PC-3 (cell line): ENCODE measurements at regions not wholly inside any gene's neighbourhood (a gene's known extent, or its start where the extent isn't known, plus 50 kb on each side); places are given as distances from the start of the nearest gene placed in this dataset.

Experiments
- ATAC-seq: fragments of 200-7000 bp; cut with Tn5 transposase; 2 replicates; pipeline ENCODE4 v1.9.1; 2020; ENCODE audit warnings: mild to moderate bottlenecking, moderate library complexity
- BruUV-seq: library from RNA; stranded (reverse); fragments of 400-500 nt; replicated peaks from 2 replicates; lab custom pipeline; 2021; lab: Mats Ljungman, UMichigan
- CTCF ChIA-PET: fragments of 300-600 bp; sonication (Branson Sonifier 250); formaldehyde crosslinking; loops from one replicate; lab custom pipeline; 2022; ENCODE audit warnings: antibody characterized with exemption; lab: Charles Lee
- POLR2A ChIA-PET: fragments of 300-600 bp; sonication (Branson Sonifier 250); formaldehyde crosslinking; loops from one replicate; lab custom pipeline; 2022; ENCODE audit warnings: antibody characterized with exemption; ENCODE audit not compliant: unreplicated experiment; lab: Charles Lee
- DNase-seq: peaks from one replicate; pipeline ENCODE4 v3.0.0-alpha.2; 2015
- H2AFZ ChIP-seq: fragments of 300-600 bp; sonication (generic); 2 replicates; pipeline ENCODE4 v1.6.0; 2016; ENCODE audit warnings: antibody characterized with exemption, low read length
- H3F3A ChIP-seq: fragments of 300-600 bp; sonication (generic); one replicate; pipeline ENCODE4 v1.6.0; 2017; ENCODE audit warnings: antibody characterized with exemption, low read length, control low read depth, mild to moderate bottlenecking; ENCODE audit not compliant: unreplicated experiment
- H3K27ac ChIP-seq: fragments of 300-600 bp; sonication (generic); 2 replicates; pipeline ENCODE4 v1.5.1; 2016; ENCODE audit warnings: mild to moderate bottlenecking, low read length
- H3K27me3 ChIP-seq: fragments of 300-600 bp; sonication (generic); 2 replicates; pipeline ENCODE4 v1.6.1; 2016; ENCODE audit warnings: low read length, mixed read lengths
- H3K36me3 ChIP-seq: fragments of 300-600 bp; sonication (generic); 2 replicates; pipeline ENCODE4 v1.6.1; 2016; ENCODE audit warnings: low read depth, mixed run types, low read length, mixed read lengths
- H3K4me1 ChIP-seq: fragments of 300-600 bp; sonication (generic); 2 replicates; pipeline ENCODE4 v1.5.1; 2016; ENCODE audit warnings: low read length; ENCODE audit not compliant: insufficient read depth
- H3K4me2 ChIP-seq: fragments of 300-600 bp; sonication (generic); 2 replicates; pipeline ENCODE4 v1.6.0; 2016; ENCODE audit warnings: low read length
- H3K4me3 ChIP-seq: fragments of 300-600 bp; sonication (generic); 2 replicates; pipeline ENCODE4 v1.5.1; 2016; ENCODE audit warnings: mild to moderate bottlenecking, low read length, mixed read lengths
- H3K79me2 ChIP-seq: fragments of 300-600 bp; sonication (generic); 2 replicates; pipeline ENCODE4 v1.6.1; 2017; ENCODE audit warnings: low read length, mixed read lengths
- H3K9ac ChIP-seq: fragments of 300-600 bp; sonication (generic); 2 replicates; pipeline ENCODE4 v1.6.0; 2016; ENCODE audit warnings: mild to moderate bottlenecking, low read length
- H3K9me2 ChIP-seq: fragments of 300-600 bp; sonication (generic); replicated peaks from 2 replicates; pipeline ENCODE4 v1.6.1; 2016; ENCODE audit warnings: mixed run types, low read length, mixed read lengths
- H3K9me3 ChIP-seq: fragments of 300-600 bp; sonication (generic); 2 replicates; pipeline ENCODE4 v1.6.1; 2016; ENCODE audit warnings: low read length, mixed read lengths
- H4K20me1 ChIP-seq: fragments of 300-600 bp; sonication (generic); 2 replicates; pipeline ENCODE4 v1.6.1; 2016; ENCODE audit warnings: low read length, mixed read lengths
- CTCF ChIP-seq: fragments of 300-600 bp; sonication (generic); conservative IDR thresholded peaks from 2 replicates; pipeline ENCODE4 v1.5.1; 2017; ENCODE audit warnings: antibody characterized with exemption, low read depth, mild to moderate bottlenecking, low read length
- EZH2 ChIP-seq: fragments of 300-600 bp; sonication (generic); IDR thresholded peaks from one replicate; pipeline ENCODE4 v1.6.1; 2017; ENCODE audit warnings: antibody characterized with exemption, mild to moderate bottlenecking, low read length; ENCODE audit not compliant: unreplicated experiment
- EZH2phosphoT487 ChIP-seq: fragments of 300-600 bp; sonication (generic); IDR thresholded peaks from 2 replicates; pipeline ENCODE4 v1.6.1; 2018; ENCODE audit warnings: mild to moderate bottlenecking, antibody characterized with exemption, low read length, borderline replicate concordance
- intact Hi-C: fragments of 100-400 bp; cut with micrococcal nuclease; formaldehyde crosslinking; loops from 2 replicates; pipeline ENCODE4 v1.9.0; 2023

GRCh38 chr5:36535859-36536615, 70.4 kb upstream of the SLC1A3 start:
- H3K4me3 ChIP-seq = no peak overlapping the region
- ChIA-PET POLR2A (no interaction called here), CTCF (no interaction called here)
- H3K36me3 ChIP-seq = no peaks in the 10 kb centered on the region
- H3K4me1 ChIP-seq = no peaks in the 10 kb centered on the region
- H3K4me2 ChIP-seq = no peak overlapping the region
- H4K20me1 ChIP-seq = no peaks in the 10 kb centered on the region
- no TSS peak for BruUV-seq
- no peak for DNase-seq
- H2AFZ ChIP-seq = no peak overlapping the region
- ATAC-seq = no peak
- H3K79me2 ChIP-seq = no peaks in the 10 kb centered on the region
- peaks cover 43% of the 10 kb centered on the region for H3K27me3 ChIP-seq
- H3K9me3 ChIP-seq = no peaks in the 10 kb centered on the region
- no peaks in the 10 kb centered on the region for H3F3A ChIP-seq
- intact Hi-C loops = no loop called here
- H3K27ac ChIP-seq = no peak overlapping the region
- TF ChIP-seq CTCF = no peak
- TF ChIP-seq EZH2phosphoT487 = no peak
- no peak for TF ChIP-seq EZH2
- H3K9me2 ChIP-seq = no peaks in the 10 kb centered on the region
- H3K9ac ChIP-seq = no peak overlapping the region

- no TSS peak for BruUV-seq
- TF ChIP-seq EZH2phosphoT487 (no peak), CTCF (no peak), EZH2 (no peak)
- Histone ChIP-seq H3K4me3 (no peak overlapping the region), H3K9me2 (no peaks in the 10 kb centered on the region), H3K9me3 (no peaks in the 10 kb centered on the region), H2AFZ (no peak overlapping the region), H3K27me3 (peaks cover 38% of the 10 kb centered on the region), H3F3A (no peaks in the 10 kb centered on the region), H3K79me2 (no peaks in the 10 kb centered on the region), H3K4me1 (no peaks in the 10 kb centered on the region), H3K36me3 (no peaks in the 10 kb centered on the region), H3K9ac (no peak overlapping the region), H4K20me1 (no peaks in the 10 kb centered on the region), H3K4me2 (no peak overlapping the region), H3K27ac (no peak overlapping the region)
- DNase-seq (no peak), ATAC-seq (no peak)
- intact Hi-C loops = no loop called here
- POLR2A ChIA-PET = no interaction called here
- CTCF ChIA-PET = no interaction called here
Observed at GRCh38 chr5:36536616-36537005, 69.8 kb upstream of the SLC1A3 start.

- no TSS peak for BruUV-seq
- TF ChIP-seq EZH2 = no peak
- no peak for TF ChIP-seq CTCF
- TF ChIP-seq EZH2phosphoT487 = no peak
- no peak overlapping the region for H2AFZ ChIP-seq
- ChIA-PET POLR2A (no interaction called here), CTCF (no interaction called here)
- no peaks in the 10 kb centered on the region for H3K4me1 ChIP-seq
- no peak overlapping the region for H3K4me3 ChIP-seq
- H3K9me2 ChIP-seq = no peaks in the 10 kb centered on the region
- H3K4me2 ChIP-seq = no peak overlapping the region
- H3F3A ChIP-seq = no peaks in the 10 kb centered on the region
- H3K9ac ChIP-seq = no peak overlapping the region
- no peak overlapping the region for H3K27ac ChIP-seq
- ATAC-seq = no peak
- H3K36me3 ChIP-seq = no peaks in the 10 kb centered on the region
- H3K9me3 ChIP-seq = no peaks in the 10 kb centered on the region
- peaks cover 30% of the 10 kb centered on the region for H3K27me3 ChIP-seq
- no peaks in the 10 kb centered on the region for H4K20me1 ChIP-seq
- DNase-seq = no peak
- no peaks in the 10 kb centered on the region for H3K79me2 ChIP-seq
- intact Hi-C loops = no loop called here
Observed at GRCh38 chr5:36537724-36538123, 68.7 kb upstream of the SLC1A3 start.
